ENCODE measurements at regions not wholly inside any gene's neighbourhood (a gene's known extent, or its start where the extent isn't known, plus 50 kb on each side); places are given as distances from the start of the nearest gene placed in this dataset.

GRCh38 chr11:79507706-79508105, 66.9 kb upstream of the TENM4 start:
- TF ChIP-seq FOXA1 (IDR thresholded peaks at IDR 0.05) = no peak
- no peak for TF ChIP-seq SP1 (IDR thresholded peaks at IDR 0.05)
- no peak for TF ChIP-seq FOXK2 (IDR thresholded peaks at IDR 0.05)
- no peak for TF ChIP-seq BHLHE40 (IDR thresholded peaks at IDR 0.05; ENCODE audit: borderline replicate concordance)
- no peak for TF ChIP-seq HDGF (IDR thresholded peaks at IDR 0.05; ENCODE audit: borderline replicate concordance)
- no peak for TF ChIP-seq SUZ12 (IDR thresholded peaks at IDR 0.05)
- TF ChIP-seq NFRKB (IDR thresholded peaks at IDR 0.05) = no peak
- TF ChIP-seq TARDBP (IDR thresholded peaks at IDR 0.05) = no peak
- no peak for TF ChIP-seq ZNF384 (IDR thresholded peaks at IDR 0.05)
- no peak for TF ChIP-seq FOXM1 (IDR thresholded peaks at IDR 0.05; ENCODE audit: borderline replicate concordance)
- no peak for TF ChIP-seq ELF4 (IDR thresholded peaks at IDR 0.05)
- TF ChIP-seq LEF1 (IDR thresholded peaks at IDR 0.05; ENCODE audit: borderline replicate concordance) = no peak
- TF ChIP-seq, protein P1, sequence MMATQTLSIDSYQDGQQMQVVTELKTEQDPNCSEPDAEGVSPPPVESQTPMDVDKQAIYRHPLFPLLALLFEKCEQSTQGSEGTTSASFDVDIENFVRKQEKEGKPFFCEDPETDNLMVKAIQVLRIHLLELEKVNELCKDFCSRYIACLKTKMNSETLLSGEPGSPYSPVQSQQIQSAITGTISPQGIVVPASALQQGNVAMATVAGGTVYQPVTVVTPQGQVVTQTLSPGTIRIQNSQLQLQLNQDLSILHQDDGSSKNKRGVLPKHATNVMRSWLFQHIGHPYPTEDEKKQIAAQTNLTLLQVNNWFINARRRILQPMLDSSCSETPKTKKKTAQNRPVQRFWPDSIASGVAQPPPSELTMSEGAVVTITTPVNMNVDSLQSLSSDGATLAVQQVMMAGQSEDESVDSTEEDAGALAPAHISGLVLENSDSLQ (IDR thresholded peaks at IDR 0.05) = no peak
